RWPE1 (cell line): ENCODE measurements at regions not wholly inside any gene's neighbourhood (a gene's known extent, or its start where the extent isn't known, plus 50 kb on each side); places are given as distances from the start of the nearest gene placed in this dataset.

Experiments
- CTCF ChIA-PET: fragments of 350-600 bp; sonication (Branson Sonifier 250); formaldehyde crosslinking; extraction: SDS; loops from one replicate; lab custom pipeline; 2021; lab: Yijun Ruan, JAX
- POLR2A ChIA-PET: fragments of 400-600 bp; formaldehyde crosslinking; extraction: SDS; loops from one replicate; lab custom pipeline; 2020; ENCODE audit warnings: antibody characterized with exemption; ENCODE audit not compliant: low non-redundant PET; lab: Yijun Ruan, JAX
- DNase-seq: peaks from one replicate; pipeline ENCODE4 v3.0.0; 2012; ENCODE audit warnings: low spot score
- H3K27ac ChIP-seq: fragments of 450-650 bp; 2 replicates; pipeline ENCODE4 v1.5.1; 2017
- TF ChIP-seq, protein P1 (sequence below): fragments of 450-650 bp; conservative IDR thresholded peaks from 2 replicates; pipeline ENCODE4 v1.5.1; 2017; ENCODE audit warnings: low read depth, mild to moderate bottlenecking

DNA sequence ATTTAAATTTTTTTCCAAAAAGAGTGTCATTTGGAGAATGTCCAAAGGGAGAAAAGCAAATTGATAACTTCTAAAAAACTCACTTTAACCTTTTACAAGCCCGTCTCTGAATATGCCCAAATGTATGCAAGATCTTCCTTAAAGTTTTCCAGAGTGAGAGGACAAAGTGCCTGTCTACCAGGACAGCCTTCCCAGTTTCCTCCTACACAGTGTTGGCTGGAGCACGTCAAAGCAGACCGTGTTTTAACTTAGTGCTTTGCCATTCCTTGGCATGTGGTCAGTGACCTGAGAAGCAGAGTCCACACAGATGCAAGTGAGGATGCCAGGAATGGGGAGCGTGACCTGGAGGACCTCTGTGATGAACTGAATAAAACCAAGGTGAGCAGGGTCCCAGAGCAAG lies 245.7 kb downstream of the FAM43A start:
- POLR2A ChIA-PET: no interaction called here
- no peak overlapping the region for H3K27ac ChIP-seq
- TF ChIP-seq, protein P1, sequence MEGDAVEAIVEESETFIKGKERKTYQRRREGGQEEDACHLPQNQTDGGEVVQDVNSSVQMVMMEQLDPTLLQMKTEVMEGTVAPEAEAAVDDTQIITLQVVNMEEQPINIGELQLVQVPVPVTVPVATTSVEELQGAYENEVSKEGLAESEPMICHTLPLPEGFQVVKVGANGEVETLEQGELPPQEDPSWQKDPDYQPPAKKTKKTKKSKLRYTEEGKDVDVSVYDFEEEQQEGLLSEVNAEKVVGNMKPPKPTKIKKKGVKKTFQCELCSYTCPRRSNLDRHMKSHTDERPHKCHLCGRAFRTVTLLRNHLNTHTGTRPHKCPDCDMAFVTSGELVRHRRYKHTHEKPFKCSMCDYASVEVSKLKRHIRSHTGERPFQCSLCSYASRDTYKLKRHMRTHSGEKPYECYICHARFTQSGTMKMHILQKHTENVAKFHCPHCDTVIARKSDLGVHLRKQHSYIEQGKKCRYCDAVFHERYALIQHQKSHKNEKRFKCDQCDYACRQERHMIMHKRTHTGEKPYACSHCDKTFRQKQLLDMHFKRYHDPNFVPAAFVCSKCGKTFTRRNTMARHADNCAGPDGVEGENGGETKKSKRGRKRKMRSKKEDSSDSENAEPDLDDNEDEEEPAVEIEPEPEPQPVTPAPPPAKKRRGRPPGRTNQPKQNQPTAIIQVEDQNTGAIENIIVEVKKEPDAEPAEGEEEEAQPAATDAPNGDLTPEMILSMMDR: no peak
- no peak for DNase-seq
- CTCF ChIA-PET: no interaction called here

DNA sequence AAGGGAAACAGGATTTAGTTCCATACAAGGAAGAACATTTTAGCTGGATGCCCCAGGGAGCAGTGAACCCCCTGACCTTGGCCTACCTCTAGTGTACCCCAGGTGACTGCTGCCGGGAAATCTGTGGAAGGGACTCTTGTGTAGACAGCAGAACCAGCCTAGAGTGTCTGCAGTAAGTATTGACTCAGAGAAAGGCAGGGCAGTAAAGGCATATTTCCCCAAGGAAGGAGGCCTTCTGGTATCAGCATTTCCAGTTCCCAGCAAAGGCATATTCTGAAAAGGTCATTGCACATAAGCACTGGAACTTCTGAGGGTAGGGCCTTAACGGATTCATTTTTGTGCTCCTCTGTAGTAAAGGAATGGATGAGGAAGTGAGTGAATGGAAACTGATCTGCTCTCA lies 246.2 kb downstream of the FAM43A start:
- CTCF ChIA-PET: interaction anchor here (0.6 kb wide), 1 partner anchor 352 kb away, joined by 4 read pairs; no protein-coding TSS in a partner anchor
- H3K27ac ChIP-seq: no peak overlapping the region
- no peak for DNase-seq
- POLR2A ChIA-PET: no interaction called here
- TF ChIP-seq, protein P1: no peak

DNA sequence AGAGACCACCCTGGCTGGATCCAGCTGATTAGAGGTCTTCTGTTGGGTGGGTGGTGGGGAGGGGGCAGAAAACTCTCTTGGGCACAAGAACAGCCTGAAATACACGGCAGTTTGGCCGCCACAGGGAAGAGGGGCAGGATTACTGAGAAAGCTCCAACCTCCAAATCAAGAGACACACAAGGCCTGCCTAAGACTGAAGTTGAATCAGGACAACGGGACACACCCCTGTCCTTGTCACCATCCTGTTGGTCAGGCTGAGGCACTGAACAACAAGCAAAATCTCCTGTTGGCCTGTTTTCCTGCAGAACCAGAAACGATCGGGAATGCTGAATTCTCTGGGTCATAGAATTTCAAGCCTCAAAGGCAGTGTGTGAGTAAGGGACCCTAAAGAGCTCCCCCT lies 247.8 kb downstream of the FAM43A start:
- CTCF ChIA-PET: no interaction called here
- POLR2A ChIA-PET: no interaction called here
- no peak overlapping the region for H3K27ac ChIP-seq
- DNase-seq: no peak
- TF ChIP-seq, protein P1: no peak

DNA sequence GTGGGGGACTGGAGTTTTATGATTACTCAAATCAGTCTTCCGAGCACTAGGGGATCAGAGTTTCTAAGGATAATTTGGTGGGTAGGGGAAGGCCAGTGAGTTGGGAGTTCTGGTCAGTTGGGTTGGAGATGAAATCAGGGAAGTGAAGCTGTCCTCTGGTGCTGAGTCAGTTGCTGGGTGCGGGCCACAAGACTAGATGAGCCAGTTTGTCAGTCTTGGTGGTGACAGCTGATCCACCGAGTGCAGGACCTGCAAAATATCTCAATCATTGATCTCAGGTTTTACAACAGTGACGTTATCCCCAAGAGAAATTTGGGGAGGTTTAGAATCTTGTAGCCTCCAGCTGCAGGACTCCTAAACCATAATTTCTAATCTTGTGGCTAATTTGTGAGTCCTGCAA lies 249.4 kb downstream of the FAM43A start:
- no peak overlapping the region for H3K27ac ChIP-seq
- no peak for DNase-seq
- POLR2A ChIA-PET: no interaction called here
- CTCF ChIA-PET: interaction anchor here (0.7 to 0.9 kb wide), 2 partner anchors 105 to 248 kb away, joined by 3 to 4 read pairs; no protein-coding TSS in a partner anchor
- TF ChIP-seq, protein P1: no peak

DNA sequence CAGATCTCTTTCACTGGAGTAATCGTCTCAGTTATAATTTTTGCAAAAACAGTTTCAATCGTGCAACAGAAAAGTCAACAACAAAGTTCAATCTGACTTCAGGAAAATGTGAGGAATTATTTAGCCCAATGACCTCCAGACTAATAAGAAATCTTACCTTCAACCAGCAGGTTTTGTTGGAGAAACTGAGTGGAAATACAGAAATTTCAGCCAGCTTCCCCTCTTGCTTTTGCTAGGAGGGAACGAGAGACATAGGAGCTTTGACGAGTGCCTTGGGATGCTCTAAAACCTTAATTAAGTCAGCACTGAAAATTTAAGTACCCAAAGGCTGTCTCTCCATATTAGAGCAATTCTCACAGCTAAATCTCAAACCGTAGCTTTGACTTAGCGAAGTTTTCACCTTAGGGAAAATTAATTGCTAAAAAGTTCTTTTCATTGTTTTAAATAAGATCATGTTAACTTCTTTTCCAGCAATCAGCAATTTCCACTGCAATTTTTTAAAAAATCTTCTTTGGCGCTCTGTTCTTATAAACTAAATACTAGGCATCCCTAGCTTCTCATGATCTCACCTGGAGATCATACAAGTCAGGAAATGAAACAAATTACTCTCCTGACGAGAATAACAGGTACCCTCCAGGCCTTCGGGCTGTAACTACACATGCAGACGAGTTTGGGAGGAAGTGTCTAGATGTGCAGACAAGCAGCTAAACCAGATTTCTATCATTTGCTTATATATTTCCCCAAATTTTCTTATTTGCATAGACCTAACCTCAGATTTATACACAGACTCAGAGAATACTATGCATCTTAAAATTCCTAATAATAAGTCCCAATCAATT lies 250.2 kb downstream of the FAM43A start:
- no peak overlapping the region for H3K27ac ChIP-seq
- DNase-seq: no peak
- CTCF ChIA-PET: interaction anchor here (0.9 kb wide), 1 partner anchor 249 kb away, joined by 4 read pairs; no protein-coding TSS in a partner anchor
- TF ChIP-seq, protein P1: no peak
- POLR2A ChIA-PET: no interaction called here

DNA sequence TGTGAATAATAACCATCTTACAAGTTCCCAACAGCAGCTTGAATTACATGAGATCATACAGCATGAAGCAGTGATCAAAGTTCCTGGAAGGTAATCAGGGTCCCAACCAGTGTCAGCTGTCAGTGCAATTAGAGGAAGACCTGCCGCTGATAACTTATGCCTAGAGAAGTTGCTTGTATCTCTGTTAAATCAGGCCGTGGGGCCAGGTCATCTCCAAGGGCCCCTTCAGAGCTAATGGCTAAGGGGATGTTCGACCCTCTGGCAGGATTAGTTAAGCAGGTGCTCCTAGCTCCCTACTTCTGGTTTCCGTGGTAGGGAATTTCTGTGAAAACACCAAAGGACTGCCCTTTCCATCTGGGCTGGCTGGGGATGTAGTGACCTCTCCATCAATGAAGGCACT lies 251.0 kb downstream of the FAM43A start:
- POLR2A ChIA-PET: no interaction called here
- TF ChIP-seq, protein P1: no peak
- H3K27ac ChIP-seq: no peak overlapping the region
- DNase-seq: no peak
- CTCF ChIA-PET: no interaction called here
